ENCODE measurements at regions not wholly inside any gene's neighbourhood (a gene's known extent, or its start where the extent isn't known, plus 50 kb on each side); places are given as distances from the start of the nearest gene placed in this dataset.
A peak's percentile ranks its signal among the peaks of the same experiment; 100 is the strongest.

DNA sequence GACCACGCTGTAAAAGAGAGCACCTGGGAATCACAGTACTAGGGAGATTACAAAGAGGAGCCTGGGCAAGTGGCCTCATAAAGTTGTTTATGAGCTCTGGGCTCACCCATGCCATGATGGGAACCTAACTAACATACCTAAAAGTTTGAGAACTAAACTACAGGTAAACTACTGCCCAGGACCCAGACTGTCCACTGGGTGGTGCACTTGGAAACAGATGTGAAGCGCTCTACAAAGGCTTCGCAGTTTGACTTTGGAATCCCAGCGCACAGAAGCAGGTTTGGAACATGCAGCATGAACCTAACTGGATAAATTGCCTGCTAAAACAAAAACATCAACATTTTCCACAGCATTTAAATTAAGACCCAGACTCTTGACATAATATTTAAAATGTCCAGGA is 418.6 kb downstream of the FAM181B start:
- no peak overlapping the region for H3K9ac ChIP-seq (ENCODE audit: insufficient read depth in 1 of 2, low read length in 2 of 2)
- no peaks in the 10 kb centered on the region for H3K36me3 ChIP-seq (ENCODE audit: control insufficient read depth in 4 of 4, insufficient read depth in 4 of 4, low read length in 4 of 4)
- H3K9me3 ChIP-seq (ENCODE audit: control insufficient read depth in 4 of 4, insufficient read depth in 3 of 4, low read length in 3 of 4) = peaks cover 0 to 3% (median 0%) of the 10 kb centered on the region in 4 donors
- WGBS, 2 donors = 25 to 35% methylated on average over 4 of the region's 4 CpGs
- no peaks in the 10 kb centered on the region for H3K4me1 ChIP-seq (ENCODE audit: control insufficient read depth in 5 of 5, insufficient read depth in 5 of 5, low read length in 5 of 5)
- no peaks in the 10 kb centered on the region for H3K27me3 ChIP-seq (ENCODE audit: control insufficient read depth in 3 of 3, insufficient read depth in 3 of 3, low read length in 2 of 3)
- peak; percentile 27 for ATAC-seq (ENCODE audit: insufficient read depth, low FRiP score)
- H3K27ac ChIP-seq (ENCODE audit: low read depth in 1 of 2, low read length in 1 of 2) = no peak overlapping the region
- peak; percentile 14 to 53 (median 19) for DNase-seq
- H3K4me3 ChIP-seq = no peak overlapping the region
- TF ChIP-seq, protein P1, sequence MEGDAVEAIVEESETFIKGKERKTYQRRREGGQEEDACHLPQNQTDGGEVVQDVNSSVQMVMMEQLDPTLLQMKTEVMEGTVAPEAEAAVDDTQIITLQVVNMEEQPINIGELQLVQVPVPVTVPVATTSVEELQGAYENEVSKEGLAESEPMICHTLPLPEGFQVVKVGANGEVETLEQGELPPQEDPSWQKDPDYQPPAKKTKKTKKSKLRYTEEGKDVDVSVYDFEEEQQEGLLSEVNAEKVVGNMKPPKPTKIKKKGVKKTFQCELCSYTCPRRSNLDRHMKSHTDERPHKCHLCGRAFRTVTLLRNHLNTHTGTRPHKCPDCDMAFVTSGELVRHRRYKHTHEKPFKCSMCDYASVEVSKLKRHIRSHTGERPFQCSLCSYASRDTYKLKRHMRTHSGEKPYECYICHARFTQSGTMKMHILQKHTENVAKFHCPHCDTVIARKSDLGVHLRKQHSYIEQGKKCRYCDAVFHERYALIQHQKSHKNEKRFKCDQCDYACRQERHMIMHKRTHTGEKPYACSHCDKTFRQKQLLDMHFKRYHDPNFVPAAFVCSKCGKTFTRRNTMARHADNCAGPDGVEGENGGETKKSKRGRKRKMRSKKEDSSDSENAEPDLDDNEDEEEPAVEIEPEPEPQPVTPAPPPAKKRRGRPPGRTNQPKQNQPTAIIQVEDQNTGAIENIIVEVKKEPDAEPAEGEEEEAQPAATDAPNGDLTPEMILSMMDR (IDR thresholded peaks at IDR 0.05; ENCODE audit: control extremely low read depth, extremely low read depth) = no peak

DNA sequence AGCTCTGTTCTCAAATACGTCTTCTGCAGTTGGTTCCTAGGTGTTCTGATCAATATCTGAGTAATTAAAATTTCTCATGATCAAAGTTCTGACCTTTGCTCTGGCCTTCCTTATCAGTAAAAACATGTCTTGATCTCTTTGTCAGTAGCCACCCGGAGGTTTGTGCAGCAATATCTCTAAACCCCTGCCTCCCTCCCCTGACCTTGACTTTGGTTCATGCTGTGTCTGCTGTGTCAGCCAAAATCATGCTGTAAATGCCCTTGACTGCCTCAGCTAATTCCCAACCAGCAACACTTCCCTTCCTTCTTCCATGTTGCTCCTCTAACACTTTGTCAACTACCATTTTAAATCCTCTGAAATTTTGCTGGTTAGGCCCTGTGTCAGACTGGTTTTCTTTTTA is 424.7 kb downstream of the FAM181B start:
- Histone ChIP-seq H3K27me3 (ENCODE audit: control insufficient read depth in 3 of 3, insufficient read depth in 3 of 3, low read length in 2 of 3) (no peaks in the 10 kb centered on the region), H3K36me3 (ENCODE audit: control insufficient read depth in 4 of 4, insufficient read depth in 4 of 4, low read length in 4 of 4) (no peaks in the 10 kb centered on the region), H3K4me3 (no peak overlapping the region), H3K9me3 (ENCODE audit: control insufficient read depth in 4 of 4, insufficient read depth in 3 of 4, low read length in 3 of 4) (peaks cover 0 to 3% (median 0%) of the 10 kb centered on the region in 4 donors), H3K9ac (ENCODE audit: insufficient read depth in 1 of 2, low read length in 2 of 2) (no peak overlapping the region), H3K27ac (ENCODE audit: low read depth in 1 of 2, low read length in 1 of 2) (no peak overlapping the region), H3K4me1 (ENCODE audit: control insufficient read depth in 5 of 5, insufficient read depth in 5 of 5, low read length in 5 of 5) (no peaks in the 10 kb centered on the region)
- 46 to 68% methylated on average over 2 of the region's 2 CpGs for WGBS, 2 donors
- ATAC-seq (ENCODE audit: insufficient read depth, low FRiP score) (no peak), DNase-seq (no peak)
- TF ChIP-seq, protein P1 (IDR thresholded peaks at IDR 0.05; ENCODE audit: control extremely low read depth, extremely low read depth) = no peak

DNA sequence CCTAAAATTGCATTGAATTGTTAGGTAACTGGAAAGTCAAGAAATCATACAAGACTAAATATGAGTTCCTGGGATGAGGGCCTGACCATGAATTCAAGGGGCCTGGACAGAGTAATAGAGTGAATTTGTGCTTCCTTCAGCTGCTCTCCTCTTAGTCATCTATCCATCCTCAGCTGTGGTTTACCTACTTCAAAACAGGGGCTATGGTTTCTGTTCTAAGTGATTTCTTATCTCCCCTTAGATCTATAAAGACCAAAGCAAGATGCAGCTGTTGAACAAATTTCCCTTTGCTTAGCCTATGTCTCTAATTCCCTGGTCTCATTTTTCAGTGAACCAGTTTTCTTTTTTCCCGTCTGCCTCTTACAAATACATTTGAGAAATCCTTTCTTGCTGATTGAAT is 428.5 kb downstream of the FAM181B start:
- Histone ChIP-seq H3K4me3 (no peak overlapping the region), H3K36me3 (ENCODE audit: control insufficient read depth in 4 of 4, insufficient read depth in 4 of 4, low read length in 4 of 4) (no peaks in the 10 kb centered on the region), H3K27me3 (ENCODE audit: control insufficient read depth in 3 of 3, insufficient read depth in 3 of 3, low read length in 2 of 3) (no peaks in the 10 kb centered on the region), H3K4me1 (ENCODE audit: control insufficient read depth in 5 of 5, insufficient read depth in 5 of 5, low read length in 5 of 5) (no peaks in the 10 kb centered on the region), H3K9ac (ENCODE audit: insufficient read depth in 1 of 2, low read length in 2 of 2) (no peak overlapping the region), H3K27ac (ENCODE audit: low read depth in 1 of 2, low read length in 1 of 2) (no peak overlapping the region), H3K9me3 (ENCODE audit: control insufficient read depth in 4 of 4, insufficient read depth in 3 of 4, low read length in 3 of 4) (no peaks in the 10 kb centered on the region)
- ATAC-seq (ENCODE audit: insufficient read depth, low FRiP score) (no peak), DNase-seq (no peak)
- TF ChIP-seq, protein P1 (IDR thresholded peaks at IDR 0.05; ENCODE audit: control extremely low read depth, extremely low read depth) = no peak
- WGBS, 2 donors = 77 to 86% methylated on average over 1 of the region's 1 CpG

DNA sequence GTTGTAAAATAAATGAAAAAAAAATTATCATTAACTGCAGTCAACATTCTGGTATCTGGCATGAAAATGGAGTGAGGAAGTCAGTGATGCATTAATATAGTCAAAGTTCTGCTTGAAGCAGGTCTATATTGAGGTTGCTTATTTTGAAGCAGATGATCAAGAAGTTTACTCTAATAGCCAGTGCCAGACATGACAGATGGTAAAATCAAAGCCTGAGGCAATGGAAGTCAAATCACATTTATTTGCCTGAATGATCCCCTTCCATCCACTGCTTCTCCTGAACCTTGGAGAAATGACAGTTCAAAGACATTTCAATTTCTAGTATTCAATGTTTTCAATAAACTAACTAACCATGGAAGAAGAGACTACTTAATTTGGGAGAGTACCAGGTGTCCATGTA is 430.0 kb downstream of the FAM181B start:
- Histone ChIP-seq H3K36me3 (ENCODE audit: control insufficient read depth in 4 of 4, insufficient read depth in 4 of 4, low read length in 4 of 4) (no peaks in the 10 kb centered on the region), H3K4me3 (no peak overlapping the region), H3K9ac (ENCODE audit: insufficient read depth in 1 of 2, low read length in 2 of 2) (no peak overlapping the region), H3K27ac (ENCODE audit: low read depth in 1 of 2, low read length in 1 of 2) (no peak overlapping the region), H3K9me3 (ENCODE audit: control insufficient read depth in 4 of 4, insufficient read depth in 3 of 4, low read length in 3 of 4) (no peaks in the 10 kb centered on the region), H3K27me3 (ENCODE audit: control insufficient read depth in 3 of 3, insufficient read depth in 3 of 3, low read length in 2 of 3) (no peaks in the 10 kb centered on the region), H3K4me1 (ENCODE audit: control insufficient read depth in 5 of 5, insufficient read depth in 5 of 5, low read length in 5 of 5) (no peaks in the 10 kb centered on the region)
- no peak for ATAC-seq (ENCODE audit: insufficient read depth, low FRiP score)
- no peak for DNase-seq
- TF ChIP-seq, protein P1 (IDR thresholded peaks at IDR 0.05; ENCODE audit: control extremely low read depth, extremely low read depth) = no peak

All from lung (tissue), 11 donors.